Fibroblast of the conjunctiva (primary cell): ENCODE measurements at regions not wholly inside any gene's neighbourhood (a gene's known extent, or its start where the extent isn't known, plus 50 kb on each side); places are given as distances from the start of the nearest gene placed in this dataset.
"Not testable (repeated sequence)": the region's sequence is repeated elsewhere in the genome, so short reads cannot be mapped to it uniquely, and the experiment has no call there.

ENCODE experiments used
- DNase-seq: peaks from one replicate; pipeline ENCODE4 v3.0.0-alpha.2; 2010; ENCODE audit warnings: low read depth

GRCh38 chr2:95727420-95727819, 135.6 kb downstream of the TRIM43 start:
- DNase-seq = not testable (repeated sequence)

GRCh38 chr2:95728878-95729596, 137.2 kb downstream of the TRIM43 start:
- peak; percentile 89 for DNase-seq

- DNase-seq = no peak
These were observed 137.8 kb downstream of the TRIM43 start for GRCh38 chr2:95729597-95729955.

GRCh38 chr2:95730813-95731212, 139.0 kb downstream of the TRIM43 start:
- no peak for DNase-seq

- DNase-seq = no peak
These were observed 143.4 kb downstream of the TRIM43 start for GRCh38 chr2:95734976-95735890.

- DNase-seq = no peak
These were observed 146.5 kb downstream of the TRIM43 start for GRCh38 chr2:95738301-95738700.

- DNase-seq = not testable (repeated sequence)
These were observed 160.3 kb downstream of the TRIM43 start for GRCh38 chr2:95752126-95752525.

GRCh38 chr2:95753812-95754211, 162.0 kb downstream of the TRIM43 start:
- not testable (repeated sequence) for DNase-seq

GRCh38 chr2:95754213-95754612, 162.4 kb downstream of the TRIM43 start:
- DNase-seq = not testable (repeated sequence)

GRCh38 chr2:95754819-95755563, 163.2 kb downstream of the TRIM43 start:
- not testable (repeated sequence) for DNase-seq

GRCh38 chr2:95755956-95756669, 164.3 kb downstream of the TRIM43 start:
- not testable (repeated sequence) for DNase-seq

- DNase-seq = no peak
These were observed 166.2 kb downstream of the TRIM43 start for GRCh38 chr2:95757988-95758387.

GRCh38 chr2:95759481-95760246, 167.9 kb downstream of the TRIM43 start:
- no peak for DNase-seq

- DNase-seq = peak; percentile 31
These were observed 169.2 kb downstream of the TRIM43 start for GRCh38 chr2:95760806-95761525.

GRCh38 chr2:95761556-95761955, 169.8 kb downstream of the TRIM43 start:
- DNase-seq = no peak

GRCh38 chr2:95762023-95763021, 170.5 kb downstream of the TRIM43 start:
- not testable (repeated sequence) for DNase-seq

GRCh38 chr2:95763074-95763473, 171.3 kb downstream of the TRIM43 start:
- DNase-seq = not testable (repeated sequence)

GRCh38 chr2:95764966-95765365, 173.2 kb downstream of the TRIM43 start:
- not testable (repeated sequence) for DNase-seq
